ENCODE measurements at regions not wholly inside any gene's neighbourhood (a gene's known extent, or its start where the extent isn't known, plus 50 kb on each side); places are given as distances from the start of the nearest gene placed in this dataset.
"Not testable (repeated sequence)": the region's sequence is repeated elsewhere in the genome, so short reads cannot be mapped to it uniquely, and the experiment has no call there.

DNA sequence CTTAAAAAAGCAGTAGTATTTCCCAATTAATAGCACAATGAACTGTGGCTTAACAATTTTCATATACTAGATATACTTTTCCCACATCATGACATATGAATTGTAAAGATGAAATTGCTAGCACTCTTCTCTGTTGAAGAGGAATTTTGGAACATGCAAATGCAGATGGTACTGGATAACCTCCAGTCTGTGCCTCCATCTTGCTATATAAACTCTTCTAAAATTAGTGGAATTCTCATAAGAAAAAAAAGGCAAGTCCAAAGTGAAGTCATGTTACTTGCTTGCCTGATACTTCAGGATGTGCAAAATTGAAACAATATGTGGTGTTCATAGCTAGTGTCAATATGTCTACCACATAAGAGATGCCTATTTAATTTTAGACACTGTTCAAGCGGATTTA lies 570.2 kb upstream of the POM121L12 start:
- DNase-seq = no peak

DNA sequence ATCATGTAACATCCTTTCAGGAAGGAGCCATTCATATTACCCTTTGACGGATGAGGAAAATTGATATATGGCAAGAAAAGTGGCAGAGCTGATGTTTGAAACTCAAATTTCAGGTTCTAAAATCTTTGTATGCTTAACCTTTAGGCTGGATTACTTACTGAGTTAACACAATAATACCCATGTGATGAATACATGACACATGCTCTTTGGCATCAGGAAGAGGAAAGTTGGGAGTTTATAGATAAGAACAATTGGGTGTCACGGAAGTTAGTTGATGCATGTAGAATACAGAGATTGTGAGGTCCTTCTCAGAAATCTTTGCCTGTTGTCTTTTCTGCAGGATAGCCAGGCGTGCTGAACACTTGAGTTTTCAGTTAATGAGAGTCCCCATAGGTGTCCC lies 572.1 kb upstream of the POM121L12 start:
- no peak for DNase-seq

DNA sequence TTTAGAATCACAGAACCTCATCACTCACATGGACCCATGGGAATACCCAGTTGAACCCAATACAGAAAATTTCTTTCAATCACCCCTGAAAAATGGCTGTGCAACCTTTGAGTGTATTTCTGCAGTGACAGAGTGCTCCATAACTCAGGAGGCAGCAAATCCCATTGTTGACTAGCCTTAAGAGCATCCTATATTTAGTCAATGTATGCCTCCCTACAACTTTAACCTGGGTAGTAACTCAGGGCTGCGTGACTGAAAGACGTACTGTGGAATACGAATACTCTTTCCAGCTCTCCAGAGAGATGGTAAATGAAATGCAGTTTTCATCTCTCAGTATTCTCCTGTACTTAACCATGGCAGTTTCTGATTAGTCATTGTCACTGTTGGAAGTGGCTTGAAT lies 573.0 kb upstream of the POM121L12 start:
- no peak for DNase-seq

DNA sequence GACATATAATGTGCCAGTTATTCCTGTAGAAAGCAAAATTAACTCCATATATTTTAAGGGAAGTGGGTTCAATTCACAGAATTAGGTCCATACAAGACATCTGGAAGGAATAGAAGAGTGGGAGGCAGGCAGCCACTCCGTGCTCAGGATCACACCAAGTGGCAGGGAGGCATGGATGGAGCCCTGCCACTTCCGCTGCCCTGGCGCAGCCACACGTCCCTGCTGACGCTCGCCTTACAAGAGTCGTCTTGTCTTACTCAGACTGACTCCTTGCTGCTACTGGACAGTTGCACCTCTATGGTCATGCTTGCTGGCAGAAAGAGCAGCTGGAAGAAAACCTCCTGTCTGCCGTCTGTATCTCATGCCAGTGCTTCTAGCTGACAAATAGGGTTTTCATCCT lies 579.9 kb upstream of the POM121L12 start:
- DNase-seq = no peak

DNA sequence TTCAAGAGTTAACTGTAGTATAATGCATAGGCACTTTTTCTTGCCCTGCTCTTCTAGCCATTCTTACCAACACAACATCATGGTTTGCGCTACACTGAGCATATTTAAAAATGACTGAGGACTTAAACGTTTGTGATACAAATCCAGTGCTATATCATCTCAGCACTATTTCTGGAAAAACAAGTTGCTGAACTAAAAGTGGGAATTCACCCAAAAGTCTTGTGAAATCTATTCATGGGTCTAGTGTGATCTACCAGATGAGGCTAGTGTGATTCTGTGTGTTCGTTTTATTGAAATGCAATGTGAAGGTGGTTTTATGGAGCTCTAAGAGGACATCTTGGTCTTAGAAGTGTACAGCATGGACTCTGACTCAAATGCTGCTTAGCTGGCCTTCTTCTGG lies 584.6 kb upstream of the POM121L12 start:
- no peak for DNase-seq

DNA sequence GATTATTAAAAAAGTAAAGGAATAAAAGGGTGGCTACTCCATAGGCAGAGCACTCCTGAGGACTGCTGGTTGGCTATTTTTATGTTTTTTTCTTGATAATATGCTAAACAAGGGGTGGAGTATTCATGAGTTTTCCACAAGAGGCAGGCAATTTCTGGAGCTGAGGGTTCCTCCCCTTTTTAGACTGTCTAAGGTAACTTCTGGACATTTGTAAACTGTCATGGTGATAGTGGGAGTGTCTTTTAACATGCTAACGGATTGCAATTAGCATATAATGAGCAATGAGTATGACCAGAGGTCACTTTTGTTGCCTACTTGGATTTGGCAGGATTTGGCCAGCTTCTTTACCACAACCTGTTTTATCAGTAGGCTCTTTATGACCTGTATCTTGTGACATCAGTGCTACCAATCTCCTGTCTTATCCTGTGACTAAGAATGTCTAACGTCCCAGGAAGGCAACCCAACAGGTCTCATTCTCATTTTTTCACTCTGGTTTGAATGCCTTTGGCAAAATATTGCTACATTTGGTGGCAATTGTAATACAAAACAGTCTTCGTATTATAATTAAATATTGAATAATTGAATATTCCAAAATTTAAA lies 587.8 kb upstream of the POM121L12 start:
- DNase-seq = no peak

DNA sequence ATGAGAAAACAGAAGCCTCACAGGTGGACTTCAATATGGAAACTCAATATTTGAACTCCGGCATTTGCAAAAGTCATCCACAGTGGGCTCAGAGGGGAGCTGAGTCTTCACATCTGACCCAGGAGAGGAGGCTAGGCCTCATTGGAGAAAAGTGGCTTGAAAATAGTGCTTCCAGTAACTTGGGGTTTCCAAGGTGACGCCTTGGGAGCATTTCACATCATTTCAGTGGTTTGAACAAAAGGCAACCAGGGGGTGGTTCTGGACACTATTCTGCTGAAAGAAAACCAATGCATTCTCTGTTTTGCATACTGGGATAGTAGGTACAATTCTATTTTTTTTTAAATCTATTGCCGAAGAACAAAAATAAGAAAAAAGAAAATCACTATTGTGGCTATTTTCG lies 599.2 kb upstream of the POM121L12 start:
- no peak for DNase-seq

DNA sequence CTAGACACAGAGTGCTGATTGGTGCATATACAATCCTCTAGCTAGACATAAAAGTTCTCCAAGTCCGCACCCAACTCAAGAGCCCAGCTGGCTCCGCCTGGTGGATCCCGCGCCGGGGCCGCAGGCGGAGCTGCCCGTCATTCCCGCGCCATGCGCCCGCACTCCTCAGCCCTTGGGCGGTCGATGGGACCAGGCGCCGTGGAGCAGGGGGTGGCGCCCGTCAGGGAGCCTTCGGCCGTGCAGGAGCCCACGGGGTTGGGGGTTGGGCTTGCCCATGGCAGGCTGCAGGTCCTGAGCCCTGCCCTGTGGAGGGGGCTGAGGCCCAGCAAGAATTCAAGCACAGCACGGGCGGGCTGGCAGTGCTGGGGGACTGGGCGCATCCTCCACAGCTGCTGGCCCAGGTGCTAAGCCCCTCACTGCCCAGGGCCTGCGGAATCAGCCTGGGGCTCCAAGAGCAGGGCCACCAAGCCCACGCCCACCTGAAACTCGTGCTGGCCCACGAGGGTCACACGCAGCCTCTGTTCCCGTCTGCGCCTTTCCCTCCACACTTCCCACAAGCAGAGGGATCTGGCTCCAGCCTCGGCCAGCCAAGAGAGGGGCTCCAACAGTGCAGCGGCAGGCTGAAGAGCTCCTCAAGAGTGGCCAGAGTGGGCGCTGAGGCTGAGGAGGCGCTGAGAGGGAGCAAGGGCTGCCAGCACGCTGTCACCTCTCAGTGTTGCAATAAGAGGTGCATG lies 604.2 kb upstream of the POM121L12 start:
- DNase-seq = no peak

DNA sequence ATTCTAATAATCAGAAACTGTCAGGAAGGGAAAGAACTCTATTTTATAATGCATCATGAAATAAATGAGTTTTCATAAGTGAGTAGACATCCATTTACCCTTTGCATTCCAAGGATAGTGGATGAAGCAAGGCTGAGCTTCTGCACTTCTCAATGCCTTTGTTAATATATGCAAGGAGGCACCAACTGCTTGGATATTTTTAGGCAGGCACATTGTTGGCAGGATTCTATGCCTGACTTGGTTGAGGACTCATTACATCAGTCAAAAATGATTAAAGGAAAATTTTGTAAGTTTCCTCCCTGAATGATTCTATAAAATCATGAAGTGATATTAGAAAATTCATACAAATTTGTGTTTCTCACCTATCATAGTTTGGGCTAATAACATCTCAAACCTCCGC lies 612.2 kb upstream of the POM121L12 start:
- DNase-seq = no peak

DNA sequence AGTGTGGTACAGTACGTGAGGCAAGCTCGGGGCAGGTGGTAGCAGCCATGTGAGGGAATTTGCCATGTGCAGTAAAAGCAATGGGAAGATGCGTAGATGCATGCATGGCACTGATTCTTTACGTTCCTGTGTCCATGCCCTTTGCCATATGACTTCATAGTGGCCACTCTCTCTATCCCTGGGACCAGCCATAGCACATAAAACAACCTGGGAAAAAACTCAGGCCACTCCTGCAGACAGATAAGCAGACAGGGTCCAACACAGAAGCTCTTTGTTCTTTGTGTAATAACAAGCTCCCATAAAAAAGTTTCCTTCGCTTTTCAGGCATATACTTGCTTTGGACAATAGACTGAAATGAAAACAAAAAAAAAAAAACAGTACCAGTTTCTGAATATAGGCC lies 622.4 kb upstream of the POM121L12 start:
- no peak for DNase-seq

DNA sequence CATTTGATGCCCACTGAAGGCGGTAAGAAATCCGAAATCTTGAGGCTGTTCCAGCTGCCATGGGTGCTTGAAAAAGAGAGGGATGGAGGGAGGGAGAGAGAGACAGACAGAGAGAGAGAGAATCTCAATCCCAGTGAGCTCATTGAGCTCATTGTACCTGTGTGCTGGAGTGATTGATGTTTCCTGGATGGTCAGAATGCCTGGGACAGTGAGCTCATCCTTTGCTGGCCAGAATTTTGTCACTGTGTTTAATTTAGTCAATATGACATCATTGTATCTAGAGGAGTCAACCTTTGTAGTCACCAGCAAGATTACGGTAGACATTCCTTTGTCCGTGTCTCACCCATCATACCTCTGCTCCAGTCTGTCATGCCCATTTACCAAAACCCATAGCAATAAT lies 625.4 kb upstream of the POM121L12 start:
- no peak for DNase-seq

DNA sequence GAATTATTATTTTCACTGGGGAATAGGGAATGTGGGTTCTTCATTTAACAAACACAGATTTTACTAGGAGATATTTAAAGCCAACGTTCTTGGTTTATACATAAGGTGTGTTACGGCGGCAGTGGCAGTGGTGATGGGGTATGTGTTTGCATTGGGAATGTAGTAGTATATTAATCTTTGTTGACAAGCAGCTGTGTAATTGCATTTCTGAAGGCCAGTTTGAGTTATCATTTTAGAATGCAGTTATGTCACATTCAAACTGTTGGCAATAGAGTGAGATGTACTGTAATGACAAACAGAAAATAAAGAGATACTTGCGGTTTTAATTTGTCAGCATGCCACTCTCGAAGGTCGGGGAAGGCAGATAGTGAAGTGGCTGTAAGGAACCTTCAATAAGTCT lies 628.6 kb upstream of the POM121L12 start:
- no peak for DNase-seq

DNA sequence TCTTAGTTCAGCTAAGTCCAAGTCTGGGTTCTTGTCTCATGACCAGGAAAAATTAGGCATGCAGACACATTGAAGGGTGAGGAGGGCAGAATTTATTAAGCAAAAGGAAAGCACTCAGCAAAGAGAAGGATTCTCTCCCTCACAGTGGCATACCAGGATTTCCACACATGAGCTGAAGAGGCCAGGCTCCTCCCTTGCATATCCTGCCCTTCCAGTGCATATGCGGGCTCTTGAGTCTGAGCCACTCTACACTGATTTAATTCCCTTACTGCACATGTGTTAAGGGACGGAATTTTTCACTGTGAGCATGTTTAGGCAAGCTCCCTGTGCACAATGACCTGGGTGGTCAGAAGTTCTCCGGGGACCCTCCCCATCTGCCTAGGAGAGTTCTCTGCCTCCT lies 652.7 kb upstream of the POM121L12 start:
- DNase-seq = no peak

DNA sequence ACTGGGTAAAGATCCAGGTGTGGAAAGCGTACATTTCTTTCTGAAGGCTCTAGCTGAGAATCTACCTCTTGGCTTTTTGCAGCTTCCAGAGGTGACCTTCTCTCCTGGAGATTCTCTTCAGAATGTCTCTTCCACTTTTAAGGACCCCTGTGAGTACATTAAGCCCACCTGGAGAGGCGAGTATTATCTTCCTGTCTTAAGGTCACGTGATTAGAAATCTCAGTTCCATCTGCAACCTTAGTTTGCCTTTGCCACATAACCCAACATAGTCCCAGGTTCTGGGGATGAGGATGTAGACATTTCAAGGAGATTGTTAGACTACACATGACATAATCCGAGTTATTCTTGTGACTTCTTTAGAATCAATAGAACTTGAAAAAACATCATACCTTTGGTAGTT lies 665.5 kb upstream of the POM121L12 start:
- DNase-seq = no peak

DNA sequence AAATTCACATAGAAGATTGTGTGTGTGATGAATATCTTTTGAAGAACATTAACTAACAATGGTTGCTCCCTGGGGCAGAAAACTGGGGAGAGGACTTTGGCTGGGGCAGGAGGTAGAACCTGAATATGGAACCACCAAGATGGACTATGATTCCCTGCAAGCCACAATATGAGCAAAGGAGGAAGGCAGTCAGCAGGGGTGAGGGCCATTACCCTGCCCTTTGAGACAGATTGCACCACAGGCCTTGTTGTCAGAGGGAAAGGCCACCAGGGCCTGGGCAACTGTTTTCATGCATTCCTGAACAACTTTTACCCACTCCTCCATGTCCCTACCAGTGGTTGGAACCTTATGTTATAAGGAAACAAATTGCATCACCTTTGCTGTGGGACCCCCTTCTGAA lies 670.1 kb upstream of the POM121L12 start:
- no peak for DNase-seq

DNA sequence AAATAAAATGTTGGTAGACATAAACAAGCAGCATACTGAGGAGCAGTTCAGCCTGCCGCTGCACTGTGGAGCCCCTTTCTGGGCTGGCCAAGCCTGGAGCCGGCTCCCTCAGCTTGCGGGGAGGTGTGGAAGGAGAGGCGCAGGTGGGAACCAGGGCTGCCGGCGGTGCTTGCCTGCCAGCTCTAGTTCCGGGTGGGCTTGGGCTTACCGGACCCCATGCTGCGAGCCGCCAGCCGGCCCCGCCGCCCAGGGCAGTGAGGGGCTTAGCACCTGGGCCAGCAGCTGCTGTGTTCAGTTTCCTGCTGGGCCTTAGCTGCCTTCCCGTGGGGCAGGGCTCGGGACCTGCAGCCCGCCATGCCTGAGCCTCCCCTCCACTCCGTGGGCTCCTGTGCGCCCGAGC lies 672.9 kb upstream of the POM121L12 start:
- no peak for DNase-seq

DNA sequence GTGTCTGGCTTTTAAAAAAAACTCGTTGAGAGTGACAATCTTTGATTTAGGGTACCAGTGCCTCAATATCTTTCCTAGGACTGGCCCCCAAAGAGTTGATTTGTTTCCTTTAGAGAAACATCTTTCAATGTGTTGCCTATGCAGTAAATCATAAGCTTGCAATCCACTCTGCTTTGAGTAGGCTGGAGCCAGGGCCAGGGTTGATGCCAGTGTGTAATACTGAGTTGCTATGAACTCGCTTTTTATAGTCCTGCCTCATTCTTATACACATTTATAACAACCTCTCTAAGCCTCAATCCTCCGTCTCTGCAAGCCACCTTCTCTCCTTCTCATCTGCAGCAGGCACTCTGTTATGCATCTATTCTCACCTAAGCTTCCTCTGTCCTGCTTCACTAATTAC lies 674.9 kb upstream of the POM121L12 start:
- no peak for DNase-seq

DNA sequence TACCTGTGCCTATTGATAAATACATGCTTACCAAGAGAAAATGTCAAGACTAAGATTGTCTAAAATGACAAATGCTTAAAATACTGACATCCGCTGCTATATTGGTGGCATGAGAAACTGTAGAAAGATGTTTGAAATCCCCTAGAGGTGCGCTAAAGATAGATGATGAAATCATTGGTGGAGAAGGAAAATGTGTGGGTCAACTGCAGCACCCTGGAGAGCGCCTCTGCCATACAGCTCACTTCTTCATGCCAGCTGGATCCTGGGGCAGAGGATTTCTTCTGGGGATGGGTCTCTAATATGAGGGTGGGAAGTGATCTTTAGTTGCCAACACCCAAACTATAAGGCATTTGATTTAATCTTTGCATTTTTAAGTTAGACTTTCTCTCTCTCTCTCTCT lies 680.4 kb upstream of the POM121L12 start:
- DNase-seq = no peak

DNA sequence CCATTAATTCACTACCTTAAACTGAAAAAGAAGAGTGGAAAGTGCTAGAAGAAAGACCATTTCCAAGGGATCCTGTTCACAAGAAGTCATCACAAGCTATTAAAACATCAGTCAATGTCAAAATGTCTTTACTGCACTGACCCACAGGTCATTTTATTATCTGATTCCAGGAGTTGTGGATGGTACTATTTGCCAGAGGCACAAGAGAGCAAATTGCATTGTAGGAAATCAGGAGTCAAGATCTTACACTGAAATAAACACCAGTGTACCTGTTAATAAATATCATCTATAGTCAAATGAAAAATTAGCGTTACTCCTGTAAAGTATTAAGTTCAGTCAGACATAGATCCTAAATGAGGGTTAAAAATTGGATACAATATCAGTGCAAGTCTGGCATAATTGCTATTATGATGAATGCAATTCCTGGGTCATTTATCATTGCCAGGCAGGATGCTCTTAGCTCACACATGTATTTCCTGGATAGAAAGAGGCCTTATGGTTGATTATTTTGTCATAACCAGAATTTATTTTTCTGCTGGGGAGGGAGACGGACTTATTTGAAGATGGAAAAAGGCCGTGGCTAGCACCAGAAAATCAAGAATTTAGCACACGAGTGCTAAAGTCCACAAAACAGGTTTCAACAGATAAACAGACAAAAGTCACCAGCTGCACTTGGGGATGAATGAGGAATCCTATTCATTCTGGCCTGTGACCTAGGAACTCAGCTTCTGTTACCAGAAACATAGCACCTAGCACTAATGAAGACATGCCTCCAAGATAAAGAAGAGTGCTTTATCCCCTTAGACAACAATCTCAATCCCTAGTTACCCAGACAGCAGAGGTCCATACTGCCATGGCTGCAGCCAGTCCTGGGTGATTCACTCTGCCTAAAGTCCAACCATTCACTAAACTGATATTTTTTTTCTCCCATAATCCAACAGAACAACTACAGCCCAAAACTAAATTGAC lies 683.1 kb upstream of the POM121L12 start:
- DNase-seq = no peak

DNA sequence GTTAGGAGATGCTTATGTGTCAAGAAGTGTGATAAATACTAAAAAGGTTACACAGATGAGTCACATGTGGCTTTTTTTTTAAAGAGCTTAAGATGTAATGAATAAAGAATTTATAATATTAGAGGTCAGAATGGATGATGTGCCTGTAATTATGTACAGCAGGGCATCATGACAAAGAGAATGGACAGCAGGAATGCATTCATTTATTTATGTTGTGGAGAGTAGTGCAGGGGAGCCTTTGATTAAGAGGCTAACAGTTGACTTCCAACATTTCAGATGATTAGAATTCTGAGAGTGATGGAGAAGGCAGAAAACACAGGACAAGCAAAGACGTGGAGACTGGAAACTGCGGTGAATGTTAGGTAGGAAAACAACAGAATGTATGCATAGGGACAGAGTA lies 691.4 kb upstream of the POM121L12 start:
- no peak for DNase-seq

DNA sequence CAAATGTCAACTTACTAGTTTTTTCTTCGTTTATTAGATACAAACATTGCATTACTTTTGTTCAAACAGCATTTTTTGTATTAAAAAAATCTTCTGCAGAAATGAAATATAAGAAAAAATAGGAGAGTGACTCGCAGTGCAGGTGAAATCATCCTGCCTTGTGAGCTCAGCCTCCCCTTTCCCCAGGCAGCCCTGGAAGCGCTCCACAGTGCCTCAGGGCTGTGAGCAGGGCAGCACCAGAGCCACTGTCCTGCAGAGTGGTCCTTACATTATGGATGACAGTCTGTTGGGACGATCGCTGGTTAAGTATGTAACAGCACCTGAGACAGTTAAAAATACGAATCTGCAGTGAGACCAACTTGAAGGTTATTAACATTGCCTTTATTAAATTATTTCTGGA lies 695.4 kb upstream of the POM121L12 start:
- no peak for DNase-seq

DNA sequence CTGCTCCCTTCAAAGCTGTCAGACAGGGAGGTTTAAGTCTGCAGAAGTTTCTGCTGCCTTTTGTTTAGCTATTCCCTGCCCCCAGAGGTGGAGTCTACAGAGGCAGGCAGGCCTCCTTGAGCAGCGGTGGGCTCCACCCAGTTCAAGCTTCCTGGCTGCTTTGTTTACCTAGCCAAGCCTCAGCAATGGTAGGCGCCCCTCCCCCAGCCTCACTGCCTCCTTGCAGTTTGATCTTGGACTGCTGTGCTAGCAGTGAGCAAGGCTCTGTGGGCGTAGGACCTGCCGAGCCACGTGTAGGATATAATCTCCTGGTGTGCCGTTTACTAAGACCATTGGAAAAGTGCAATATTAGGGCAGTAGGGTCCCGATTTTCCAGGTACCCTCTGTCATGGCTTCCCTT lies 707.1 kb upstream of the POM121L12 start:
- not testable (repeated sequence) for DNase-seq

DNA sequence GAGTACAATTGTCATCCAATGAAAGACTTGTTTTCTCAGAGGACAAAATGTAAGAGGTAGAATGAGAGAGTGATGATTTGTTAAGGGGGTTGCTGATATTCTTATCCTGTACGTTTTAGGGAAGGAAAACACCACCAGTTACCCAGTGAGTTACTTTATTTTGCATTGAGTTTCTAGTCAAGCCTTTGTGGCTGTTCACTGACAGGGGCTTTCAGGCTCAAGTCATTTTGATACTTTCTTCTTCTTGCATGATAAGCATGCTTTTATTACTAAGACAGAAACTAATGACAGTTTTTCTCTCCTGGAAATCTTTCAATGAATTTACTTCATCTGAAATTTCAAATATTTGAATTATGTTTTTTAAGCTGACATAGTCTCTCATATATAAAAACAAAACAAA lies 710.2 kb upstream of the POM121L12 start:
- no peak for DNase-seq

DNA sequence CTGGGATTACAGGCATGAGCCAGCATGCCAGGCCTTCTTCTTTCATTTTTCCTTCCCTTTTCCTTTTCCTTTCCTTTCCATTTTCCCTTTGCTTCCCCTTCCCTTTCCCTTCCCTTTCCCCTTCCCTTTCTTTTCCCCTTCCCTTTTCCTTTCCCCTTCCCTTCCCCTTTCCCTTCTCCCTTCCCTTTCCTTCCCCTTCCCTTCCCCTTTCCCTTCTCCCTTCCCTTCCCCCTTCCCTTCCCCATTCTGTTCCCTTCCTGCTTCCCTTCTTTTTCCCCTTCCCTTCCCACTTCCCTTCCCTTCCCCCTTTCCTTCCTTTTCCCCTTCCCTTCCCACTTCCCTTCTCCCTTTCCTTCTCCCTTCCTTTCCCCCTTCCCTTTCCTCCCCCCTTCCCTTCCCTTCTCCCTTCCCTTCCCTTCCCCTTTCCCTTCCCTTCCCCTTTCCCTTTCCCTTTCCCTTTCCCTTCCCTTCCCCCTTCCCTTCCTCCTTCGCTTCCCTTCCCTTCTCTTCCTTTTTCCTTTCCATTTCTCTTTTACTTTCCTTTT lies 712.2 kb upstream of the POM121L12 start:
- DNase-seq = no peak

Data from NCI-H2171 (cell line).